ENCODE measurements at regions not wholly inside any gene's neighbourhood (a gene's known extent, or its start where the extent isn't known, plus 50 kb on each side); places are given as distances from the start of the nearest gene placed in this dataset.

DNA sequence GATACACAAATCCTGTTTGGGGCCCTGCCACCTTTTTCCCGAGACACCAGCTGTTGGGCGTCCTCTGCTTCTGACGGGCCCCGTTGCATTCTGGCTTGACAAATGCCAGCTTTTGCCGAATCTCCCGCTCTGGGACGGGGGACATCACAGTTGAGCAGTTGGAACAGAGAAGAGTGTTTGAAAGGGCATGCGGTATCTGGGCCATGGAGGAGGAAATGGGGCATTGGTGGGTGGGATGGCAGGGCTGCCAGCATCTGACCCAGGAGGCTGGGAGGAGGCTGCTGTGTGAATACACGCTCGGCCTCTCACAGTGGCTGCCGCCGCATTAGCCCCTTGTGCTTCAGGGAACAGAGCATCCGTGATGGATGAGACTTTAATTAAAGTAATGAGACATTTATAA lies 184.3 kb upstream of the TNRC6C start:
- TF ChIP-seq, protein P1, sequence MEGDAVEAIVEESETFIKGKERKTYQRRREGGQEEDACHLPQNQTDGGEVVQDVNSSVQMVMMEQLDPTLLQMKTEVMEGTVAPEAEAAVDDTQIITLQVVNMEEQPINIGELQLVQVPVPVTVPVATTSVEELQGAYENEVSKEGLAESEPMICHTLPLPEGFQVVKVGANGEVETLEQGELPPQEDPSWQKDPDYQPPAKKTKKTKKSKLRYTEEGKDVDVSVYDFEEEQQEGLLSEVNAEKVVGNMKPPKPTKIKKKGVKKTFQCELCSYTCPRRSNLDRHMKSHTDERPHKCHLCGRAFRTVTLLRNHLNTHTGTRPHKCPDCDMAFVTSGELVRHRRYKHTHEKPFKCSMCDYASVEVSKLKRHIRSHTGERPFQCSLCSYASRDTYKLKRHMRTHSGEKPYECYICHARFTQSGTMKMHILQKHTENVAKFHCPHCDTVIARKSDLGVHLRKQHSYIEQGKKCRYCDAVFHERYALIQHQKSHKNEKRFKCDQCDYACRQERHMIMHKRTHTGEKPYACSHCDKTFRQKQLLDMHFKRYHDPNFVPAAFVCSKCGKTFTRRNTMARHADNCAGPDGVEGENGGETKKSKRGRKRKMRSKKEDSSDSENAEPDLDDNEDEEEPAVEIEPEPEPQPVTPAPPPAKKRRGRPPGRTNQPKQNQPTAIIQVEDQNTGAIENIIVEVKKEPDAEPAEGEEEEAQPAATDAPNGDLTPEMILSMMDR (conservative IDR thresholded peaks at IDR 0.05; ENCODE audit: low read depth, low read length) = no peak
- no peak overlapping the region for H3K4me3 ChIP-seq (ENCODE audit: low read depth, low read length)
- DNase-seq (ENCODE audit: low read depth) = no peak

DNA sequence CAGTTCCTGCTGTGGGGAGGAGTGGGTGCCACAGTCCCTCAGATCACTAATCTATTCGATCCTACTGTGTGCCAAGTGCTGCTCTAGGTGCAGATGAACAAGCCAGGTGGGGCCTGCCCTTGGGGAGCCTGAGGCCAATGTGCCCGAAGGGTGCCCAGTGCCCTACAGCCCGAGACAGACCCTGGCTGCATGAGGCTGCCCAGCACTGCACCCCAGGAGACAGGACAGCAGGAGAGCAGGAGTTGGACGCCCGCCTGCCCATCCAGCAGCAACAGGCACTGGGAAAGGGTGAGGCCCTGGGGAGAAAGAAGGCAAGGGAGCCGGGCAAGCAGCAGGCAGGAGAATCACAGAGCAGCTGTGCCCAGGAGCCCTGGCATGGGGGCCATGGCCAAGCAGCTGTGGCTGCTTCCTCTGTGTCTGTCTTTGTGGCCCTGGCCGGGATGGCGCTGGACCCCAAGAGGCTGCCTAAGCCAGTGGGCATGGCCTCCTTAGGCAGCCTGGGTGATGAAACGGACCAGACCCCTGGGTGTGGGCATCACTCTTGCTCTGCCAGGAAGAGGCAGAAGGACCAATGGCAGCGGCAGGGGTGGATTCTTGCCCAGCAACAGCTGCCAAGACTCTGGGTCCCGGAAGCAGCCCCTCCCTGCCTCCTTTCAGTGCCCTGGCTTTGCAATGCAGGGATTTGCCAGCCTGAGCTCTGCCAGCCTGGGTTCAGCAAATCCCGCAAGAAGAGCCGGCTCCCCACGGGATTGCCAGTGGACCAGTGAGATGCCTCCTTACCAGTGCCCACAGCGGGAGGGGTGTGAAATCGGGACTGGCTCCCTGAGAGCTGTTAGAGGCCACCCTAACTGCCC lies 179.6 kb upstream of the TNRC6C start:
- no peak for DNase-seq (ENCODE audit: low read depth)
- TF ChIP-seq, protein P1 (conservative IDR thresholded peaks at IDR 0.05; ENCODE audit: low read depth, low read length) = no peak
- H3K4me3 ChIP-seq (ENCODE audit: low read depth, low read length) = no peak overlapping the region

DNA sequence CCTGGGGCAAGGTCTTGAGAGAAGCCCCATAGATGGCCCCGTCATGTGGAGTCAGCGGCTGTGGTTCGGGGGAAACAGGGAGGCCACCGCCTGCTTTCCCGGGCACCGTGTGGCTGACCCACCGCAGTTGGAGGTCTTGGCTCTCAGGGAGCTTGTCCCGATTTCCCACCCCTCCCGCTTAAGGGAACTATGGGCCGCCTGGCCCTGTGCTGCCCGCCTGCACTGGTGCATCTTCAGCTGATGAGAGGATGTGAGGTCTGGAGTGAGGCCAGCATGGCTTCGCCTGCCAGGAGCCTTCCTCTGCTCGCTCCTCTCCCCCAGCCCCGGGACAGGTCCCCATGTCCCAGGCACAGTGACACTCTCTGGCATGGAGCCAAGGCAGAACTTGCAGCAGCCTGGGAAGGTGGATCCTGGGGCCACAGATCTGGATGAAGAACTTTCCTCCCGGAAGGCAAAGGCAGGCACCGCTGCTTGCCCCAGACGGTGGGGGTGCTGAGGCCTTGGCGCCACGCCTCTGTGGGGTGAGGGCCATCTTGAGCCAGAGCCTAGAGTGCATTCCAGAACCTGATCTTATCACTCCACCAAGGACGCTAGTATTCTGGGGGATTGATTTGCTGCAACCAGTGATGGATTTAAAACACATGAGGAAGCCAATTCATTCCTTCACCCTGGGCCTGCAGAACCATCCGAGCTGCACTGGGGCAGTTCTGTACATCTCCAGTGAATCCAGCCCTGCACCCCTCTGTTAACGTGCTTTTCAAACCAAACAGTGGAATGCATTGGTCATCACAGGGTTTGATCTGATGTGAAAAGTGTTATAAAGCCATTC lies 178.6 kb upstream of the TNRC6C start:
- TF ChIP-seq, protein P1 (conservative IDR thresholded peaks at IDR 0.05; ENCODE audit: low read depth, low read length) = no peak
- DNase-seq (ENCODE audit: low read depth) = no peak
- H3K4me3 ChIP-seq (ENCODE audit: low read depth, low read length) = no peak overlapping the region

DNA sequence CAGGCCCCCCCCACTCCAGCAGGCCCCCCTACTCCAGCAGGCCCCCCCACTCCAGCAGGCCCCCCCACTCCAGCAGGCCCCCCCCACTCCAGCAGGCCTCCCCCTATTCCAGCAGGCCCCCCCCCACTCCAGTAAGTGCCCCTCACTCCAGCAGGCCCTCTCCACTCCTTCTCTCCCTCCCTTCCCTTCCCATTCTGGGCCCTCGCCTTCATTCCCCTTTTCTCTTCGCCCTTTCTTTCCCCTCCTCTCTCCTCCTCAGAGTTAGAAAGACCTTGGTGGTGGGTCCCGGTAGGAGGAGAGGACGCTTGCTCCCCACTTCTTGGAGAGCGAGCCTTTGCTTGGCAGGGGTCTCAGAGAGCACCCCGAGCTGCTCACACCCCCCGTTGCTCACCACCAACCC lies 177.0 kb upstream of the TNRC6C start:
- no peak for DNase-seq (ENCODE audit: low read depth)
- TF ChIP-seq, protein P1 (conservative IDR thresholded peaks at IDR 0.05; ENCODE audit: low read depth, low read length) = no peak
- H3K4me3 ChIP-seq (ENCODE audit: low read depth, low read length) = no peak overlapping the region

GRCh38 chr17:77782201-77782600 lies 176.3 kb upstream of the TNRC6C start:
- no peak for DNase-seq (ENCODE audit: low read depth)
- TF ChIP-seq, protein P1 (conservative IDR thresholded peaks at IDR 0.05; ENCODE audit: low read depth, low read length) = no peak
- H3K4me3 ChIP-seq (ENCODE audit: low read depth, low read length) = no peak overlapping the region

DNA sequence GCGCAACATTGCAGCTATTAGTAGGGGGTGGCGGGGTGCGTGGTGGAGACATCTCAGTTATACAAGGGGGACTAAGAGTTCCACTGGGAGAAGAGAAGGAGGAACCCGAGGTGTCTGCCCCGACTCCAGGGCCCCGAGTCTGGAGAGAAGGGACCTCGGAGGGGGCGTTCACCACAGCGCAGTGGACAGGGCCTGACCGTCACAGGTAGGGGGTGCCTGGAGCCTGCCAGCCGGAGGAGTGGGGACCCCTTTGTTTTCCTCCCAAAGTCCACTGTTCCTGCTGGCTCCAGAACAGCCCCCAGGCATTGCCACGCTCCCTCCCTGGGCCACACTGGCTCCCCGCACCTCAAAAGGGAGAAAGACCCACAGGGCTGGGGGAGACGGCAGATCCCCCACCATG lies 175.9 kb upstream of the TNRC6C start:
- no peak for DNase-seq (ENCODE audit: low read depth)
- H3K4me3 ChIP-seq (ENCODE audit: low read depth, low read length) = no peak overlapping the region
- TF ChIP-seq, protein P1 (conservative IDR thresholded peaks at IDR 0.05; ENCODE audit: low read depth, low read length) = no peak
